Stimulated activated CD8-positive, alpha-beta memory T cell treated with anti-CD3 and anti-CD28 coated beads, Interleukin-4, amount 100 ng/mL, for 24 hours (primary cell): ENCODE measurements at regions not wholly inside any gene's neighbourhood (a gene's known extent, or its start where the extent isn't known, plus 50 kb on each side); places are given as distances from the start of the nearest gene placed in this dataset.

Source experiments
- DNase-seq: peaks from one replicate; pipeline ENCODE4 v3.0.0-alpha.2; 2020; ENCODE audit warnings: low read depth

DNA sequence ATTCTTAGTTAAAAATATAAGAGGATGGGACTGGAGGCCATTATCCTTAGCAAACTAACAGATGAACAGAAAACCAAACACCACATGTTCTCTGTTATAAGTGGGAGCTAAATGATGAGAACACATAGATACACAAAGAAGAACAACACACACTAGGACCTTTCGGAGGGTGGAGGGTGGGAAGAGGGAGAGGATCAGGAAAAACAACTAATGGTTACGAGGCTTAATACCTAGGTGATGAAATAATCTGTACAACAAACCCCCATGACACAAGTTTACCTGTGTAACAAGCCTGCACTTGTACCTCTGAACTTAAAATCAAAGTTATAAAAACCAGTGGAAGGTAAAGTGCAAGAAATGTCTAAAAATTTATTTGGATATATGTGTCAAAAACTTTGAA lies 1047.4 kb upstream of the C9orf72 start:
- no peak for DNase-seq

DNA sequence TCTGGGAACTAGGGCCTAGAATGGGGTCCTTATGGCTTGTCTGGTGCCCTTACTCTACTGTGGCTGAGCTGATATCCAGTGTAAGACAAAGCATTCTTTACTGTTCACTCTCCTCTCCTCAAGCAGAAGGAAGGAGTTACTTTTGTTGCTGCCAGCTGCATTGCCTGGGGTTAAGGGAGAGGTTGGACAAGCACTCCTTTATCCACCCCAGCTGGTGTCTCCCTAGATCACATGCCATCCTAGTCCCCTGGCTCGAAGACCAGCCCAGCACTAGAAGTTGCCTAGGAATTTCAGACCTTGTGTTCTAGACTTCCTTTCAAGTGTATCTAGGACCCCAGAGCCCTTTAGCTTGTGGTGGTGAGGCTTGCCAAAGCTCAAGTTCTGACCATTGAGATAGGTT lies 1051.5 kb upstream of the C9orf72 start:
- no peak for DNase-seq

DNA sequence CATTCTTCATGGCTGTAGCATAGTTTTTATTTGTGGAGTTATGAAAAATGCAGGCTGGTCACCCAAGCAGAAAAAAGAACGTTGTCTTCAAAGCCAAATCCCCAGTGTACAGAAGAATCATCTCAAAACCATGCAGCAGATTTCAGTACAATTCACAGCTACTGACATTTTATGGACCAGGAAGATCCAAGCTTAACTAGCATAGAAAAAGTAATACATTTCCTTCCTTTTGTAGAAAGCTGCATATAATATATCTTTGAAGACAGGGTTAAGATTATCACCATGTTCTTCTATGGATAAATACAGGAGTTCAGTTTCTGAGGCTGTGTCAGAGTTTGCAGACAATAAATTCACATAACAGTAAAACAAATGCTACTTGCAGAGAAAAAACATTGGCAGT lies 1054.8 kb upstream of the C9orf72 start:
- no peak for DNase-seq

DNA sequence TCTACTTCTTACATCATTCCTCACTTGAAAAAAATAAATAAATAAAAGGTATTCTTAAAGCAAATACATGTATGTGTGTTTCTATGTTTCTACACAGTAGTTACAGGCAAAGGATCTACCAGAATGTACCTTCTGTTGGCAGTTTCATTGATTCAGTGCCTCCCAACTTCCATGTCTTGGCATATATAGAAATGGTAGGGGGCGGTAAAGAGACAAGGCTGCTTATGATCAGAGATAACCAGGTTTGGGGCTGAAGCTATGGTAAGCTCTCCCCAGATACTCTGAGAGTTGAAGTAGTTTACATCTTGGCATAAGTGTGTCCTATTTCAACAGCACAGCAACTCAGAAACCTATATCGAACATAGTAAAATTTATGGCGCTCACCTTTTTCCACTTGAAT lies 1075.4 kb upstream of the C9orf72 start:
- no peak for DNase-seq

DNA sequence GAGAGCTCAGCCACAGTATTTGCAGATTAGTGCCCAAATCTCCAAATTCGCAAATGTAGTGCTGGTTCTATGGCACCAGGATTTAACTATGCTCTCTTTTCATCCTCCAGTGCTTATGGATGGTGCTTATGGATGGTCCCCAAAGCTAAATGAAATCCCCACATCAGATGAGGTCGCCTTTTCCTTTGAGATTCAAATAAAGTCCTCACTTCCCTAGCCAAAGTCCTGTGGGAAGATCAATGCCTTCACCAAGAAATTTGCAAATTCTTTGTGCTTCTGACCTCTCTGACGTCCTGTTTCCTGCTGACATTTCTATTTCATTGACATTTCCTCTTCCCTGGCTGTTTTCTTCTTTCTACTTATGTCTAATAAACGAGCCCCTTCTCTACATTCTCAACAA lies 1077.0 kb upstream of the C9orf72 start:
- no peak for DNase-seq

DNA sequence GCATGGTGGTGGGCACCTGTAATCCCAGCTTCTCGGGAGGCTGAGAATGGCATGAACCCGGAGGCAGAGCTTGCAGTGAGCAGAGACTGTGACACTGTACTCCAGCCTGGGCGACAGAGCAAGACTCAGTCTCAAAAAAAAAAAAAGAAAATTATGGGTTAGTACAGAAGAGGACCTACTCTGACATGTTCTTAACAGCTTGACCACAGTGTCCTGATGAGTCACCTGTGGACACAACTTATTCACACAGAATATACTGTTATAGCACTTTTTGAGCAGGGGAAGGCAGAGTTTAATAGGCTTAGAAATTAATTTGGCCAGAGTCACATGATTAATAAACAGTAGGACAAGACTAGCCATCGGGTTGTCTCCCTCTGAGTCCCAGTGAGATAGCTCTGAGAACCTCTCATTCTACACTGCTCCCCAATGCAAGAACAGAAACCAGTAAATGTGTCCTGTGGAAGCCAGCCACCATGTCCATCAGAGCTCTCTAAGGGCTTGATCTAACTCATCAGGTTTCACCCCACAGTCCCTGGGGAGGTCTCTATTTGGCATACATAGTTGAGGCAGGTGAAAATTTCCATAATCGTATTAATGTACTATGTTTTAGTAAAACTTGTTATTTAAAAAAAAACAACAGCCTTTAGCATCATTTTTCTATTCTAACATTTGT lies 1077.9 kb upstream of the C9orf72 start:
- no peak for DNase-seq

DNA sequence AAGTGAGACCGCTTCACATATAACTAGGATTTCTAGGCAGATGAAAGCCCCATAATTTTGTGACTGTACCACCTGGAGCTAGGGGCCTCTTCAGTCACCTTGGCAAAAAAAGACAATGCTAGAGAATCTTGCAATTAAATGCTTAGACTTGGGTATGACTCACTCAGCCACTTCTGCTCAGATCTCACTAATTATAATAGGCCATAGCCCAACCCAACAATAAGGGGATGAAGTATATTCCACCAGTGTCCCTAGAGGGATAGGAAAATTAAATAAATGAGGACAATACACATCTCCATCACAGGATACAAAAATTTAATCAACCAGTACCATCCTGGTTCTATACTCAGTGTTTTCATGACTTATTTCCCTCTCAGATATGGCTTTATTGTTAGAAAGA lies 1079.9 kb upstream of the C9orf72 start:
- no peak for DNase-seq

DNA sequence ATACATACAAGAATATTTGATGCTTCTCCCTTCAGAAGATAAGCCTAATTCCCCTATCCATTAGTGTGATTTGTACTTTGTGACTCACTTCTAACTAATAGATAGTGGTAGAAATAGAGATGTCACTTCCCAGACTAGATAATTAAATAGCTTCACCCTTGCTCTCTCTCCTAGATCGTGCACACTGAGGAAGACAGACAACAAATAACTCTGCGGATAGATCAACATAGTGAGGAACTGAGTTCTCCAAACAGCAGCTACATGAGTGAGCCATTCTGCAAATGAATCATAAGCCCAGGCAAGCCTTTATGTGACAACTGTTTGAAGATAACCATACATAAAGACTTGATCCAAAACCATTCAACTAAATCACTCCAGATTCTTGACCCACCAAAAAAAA lies 1083.4 kb upstream of the C9orf72 start:
- DNase-seq = no peak

DNA sequence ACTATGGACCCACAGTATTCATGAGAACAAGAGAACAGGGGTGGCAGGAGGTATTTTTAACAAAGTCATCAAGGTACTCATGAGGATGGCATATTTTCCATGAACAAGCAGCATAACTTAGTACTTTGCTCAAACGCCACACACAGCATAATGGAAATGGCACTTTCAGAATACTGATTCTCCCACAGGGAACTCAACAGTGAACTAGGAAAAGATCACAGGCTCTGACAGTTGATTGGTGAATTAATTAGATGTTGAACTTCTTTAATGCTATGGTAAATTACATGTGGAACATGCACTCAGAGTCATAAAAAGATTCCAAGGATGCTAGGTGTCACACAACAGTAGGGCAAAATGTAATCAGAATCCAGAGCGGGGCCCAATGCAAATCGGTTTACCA lies 1088.6 kb upstream of the C9orf72 start:
- DNase-seq = no peak

DNA sequence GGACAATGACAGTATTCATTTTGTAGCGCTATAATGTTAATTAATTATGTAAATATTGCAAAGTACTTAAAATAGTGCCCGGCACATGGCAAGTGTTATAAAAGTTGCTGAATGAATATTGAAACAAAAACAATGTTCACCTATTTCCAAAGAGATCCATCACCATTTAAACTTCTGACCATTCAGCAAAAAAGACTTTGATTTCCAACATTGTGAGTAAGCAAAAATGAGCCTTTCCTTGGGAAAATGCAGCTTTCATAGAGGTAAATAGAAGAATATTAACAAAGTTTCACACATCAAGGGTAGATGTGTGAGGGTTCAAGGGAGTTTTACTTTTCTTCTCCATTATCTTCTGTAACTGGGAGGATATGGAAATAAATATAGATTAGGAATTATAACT lies 1089.4 kb upstream of the C9orf72 start:
- no peak for DNase-seq

DNA sequence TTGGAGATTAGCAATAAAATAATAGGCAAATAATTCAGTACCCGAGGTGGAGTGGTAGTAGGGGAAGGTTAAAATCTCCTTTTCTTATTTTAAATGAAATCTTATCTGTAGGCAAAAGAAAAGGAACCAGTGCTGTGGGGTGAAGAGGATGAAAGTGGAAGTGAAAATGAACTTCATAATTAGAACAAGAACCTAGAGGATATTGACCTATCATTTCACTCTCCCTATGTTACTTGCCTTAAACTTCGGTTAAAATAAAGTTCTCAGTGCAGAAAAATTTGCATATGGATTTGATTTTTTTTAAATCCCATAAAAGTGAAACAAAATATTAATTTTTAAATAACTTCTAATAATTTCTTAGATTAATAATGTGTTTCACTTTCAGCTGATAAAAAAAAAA lies 1094.9 kb upstream of the C9orf72 start:
- no peak for DNase-seq

DNA sequence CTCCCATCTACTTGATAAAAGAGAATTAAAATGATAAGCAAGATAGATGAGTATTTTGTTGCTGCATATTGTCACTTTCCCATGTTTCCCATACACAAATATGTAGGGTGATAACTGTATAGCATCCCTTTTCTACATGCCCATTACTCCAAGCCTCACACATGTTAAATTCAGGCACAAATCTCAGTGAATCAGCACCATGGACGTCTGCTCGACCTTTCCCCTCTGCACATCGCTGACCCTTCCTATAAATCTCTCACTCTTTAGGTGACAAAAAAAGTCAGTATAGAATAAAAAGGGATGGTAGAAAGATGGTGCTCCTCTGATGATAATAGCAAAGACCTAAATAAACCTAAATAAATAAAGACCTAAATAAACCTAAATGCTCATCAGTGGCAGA lies 1097.7 kb upstream of the C9orf72 start:
- no peak for DNase-seq

DNA sequence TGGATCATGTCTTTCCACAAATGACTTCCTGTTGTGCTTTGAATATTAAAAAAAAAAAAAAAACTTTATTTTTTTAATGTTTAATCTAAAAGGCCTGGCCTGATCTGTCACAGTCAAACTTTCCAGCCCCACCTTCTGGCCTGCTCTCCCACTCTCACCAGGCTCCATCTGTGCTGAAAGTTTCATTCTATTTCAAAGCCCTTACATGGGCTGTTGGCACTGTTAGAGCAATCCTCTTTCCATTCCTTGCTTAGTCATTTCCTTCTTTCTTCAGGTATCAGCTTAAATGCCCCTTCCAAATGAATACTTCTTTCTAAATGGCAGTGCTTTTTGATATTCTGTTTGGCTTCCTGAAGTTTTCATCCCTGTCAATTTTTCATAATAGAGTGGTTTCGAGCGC lies 1104.8 kb upstream of the C9orf72 start:
- DNase-seq = no peak

DNA sequence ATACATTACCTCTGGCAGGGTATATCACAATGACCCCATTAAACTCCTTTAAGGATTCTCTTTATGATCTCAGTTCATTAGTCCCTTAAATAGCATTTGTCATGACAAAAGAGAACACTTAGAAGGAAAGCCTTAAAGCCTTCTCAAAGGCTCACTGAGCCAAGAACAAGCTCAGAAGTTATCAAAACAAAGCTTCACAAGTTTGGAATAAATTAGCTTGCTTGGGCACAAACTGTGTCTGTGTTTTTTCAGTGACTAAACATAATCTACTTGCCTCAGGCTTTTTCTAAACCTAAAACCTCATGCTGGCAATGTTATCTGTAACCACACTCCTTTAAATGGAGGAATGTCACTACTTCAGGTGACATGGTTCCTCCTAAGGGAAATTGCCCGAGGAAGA lies 1114.9 kb upstream of the C9orf72 start:
- DNase-seq = no peak

DNA sequence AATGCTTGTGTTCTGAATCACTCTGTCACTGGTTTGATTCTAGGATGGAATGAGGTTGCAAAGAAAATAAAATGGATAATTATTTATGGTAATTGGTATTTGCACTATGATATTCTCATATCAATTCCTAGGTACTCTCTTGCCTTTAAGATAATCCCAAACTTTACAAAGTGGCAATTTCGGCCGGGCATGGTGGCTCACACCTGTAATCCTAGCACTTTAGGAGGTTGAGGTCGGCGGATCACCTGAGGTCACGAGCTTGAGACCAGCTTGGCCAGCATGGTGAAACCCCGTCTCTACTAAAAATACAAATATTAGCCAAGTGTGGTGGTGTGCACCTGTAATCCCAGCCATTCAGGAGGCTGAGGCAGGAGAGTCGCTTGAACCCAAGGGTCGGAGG lies 1118.7 kb upstream of the C9orf72 start:
- DNase-seq = no peak

DNA sequence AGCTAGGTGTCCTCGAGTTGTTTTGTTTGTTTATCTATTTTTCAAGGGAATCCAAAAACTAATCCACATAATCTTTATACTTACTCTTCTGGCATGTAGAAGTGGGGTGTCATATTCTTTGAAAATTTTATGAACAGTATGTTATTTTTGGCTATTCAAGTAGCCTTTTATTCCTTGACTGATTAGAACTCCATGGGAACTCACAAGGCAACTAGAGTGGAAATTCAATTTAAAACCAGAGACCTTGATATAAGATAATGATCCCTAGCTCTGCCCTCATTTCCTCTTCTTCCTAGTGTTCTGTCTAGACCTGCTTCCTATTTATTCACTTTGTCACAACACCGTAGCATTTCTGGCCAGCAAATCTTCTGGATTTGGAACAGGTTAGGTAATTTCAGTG lies 1123.7 kb upstream of the C9orf72 start:
- DNase-seq = no peak

DNA sequence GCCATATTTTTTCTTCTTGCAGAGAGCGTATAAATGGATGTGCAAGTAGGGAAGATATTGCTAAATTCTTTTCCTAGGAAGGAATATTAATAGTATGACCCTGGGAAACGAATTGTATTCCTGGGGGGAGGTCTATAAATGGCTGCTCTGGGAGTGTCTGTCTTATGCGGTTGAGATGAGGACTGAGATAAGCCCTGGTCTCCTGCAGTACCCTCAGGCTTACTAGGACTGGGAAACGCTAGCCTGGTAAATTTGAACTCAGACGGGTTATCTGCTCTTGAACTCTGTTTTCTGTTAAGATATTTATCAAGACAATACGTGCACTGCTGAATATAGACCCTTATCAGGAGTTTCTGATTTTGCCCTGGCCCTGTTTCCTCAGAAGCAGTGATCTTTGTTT lies 1126.4 kb upstream of the C9orf72 start:
- no peak for DNase-seq

DNA sequence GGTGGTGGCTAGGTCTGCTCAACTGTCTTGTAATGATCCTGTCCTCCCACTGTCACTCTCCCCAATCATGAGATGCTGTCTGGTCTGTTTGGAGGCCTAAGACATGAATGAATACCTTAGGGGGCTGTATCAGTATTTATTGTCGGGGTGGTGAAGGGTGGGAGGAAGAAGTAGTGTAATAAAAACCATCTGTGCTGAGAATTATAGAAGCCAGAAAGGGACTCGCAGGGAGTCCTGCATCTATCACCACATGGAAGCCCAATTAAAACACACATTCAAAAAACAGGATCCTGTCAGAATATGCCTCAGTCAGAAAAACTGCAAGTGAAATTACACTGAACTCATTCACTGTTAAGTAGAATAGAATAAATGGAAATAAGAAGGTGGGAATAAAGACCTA lies 1134.3 kb upstream of the C9orf72 start:
- no peak for DNase-seq

DNA sequence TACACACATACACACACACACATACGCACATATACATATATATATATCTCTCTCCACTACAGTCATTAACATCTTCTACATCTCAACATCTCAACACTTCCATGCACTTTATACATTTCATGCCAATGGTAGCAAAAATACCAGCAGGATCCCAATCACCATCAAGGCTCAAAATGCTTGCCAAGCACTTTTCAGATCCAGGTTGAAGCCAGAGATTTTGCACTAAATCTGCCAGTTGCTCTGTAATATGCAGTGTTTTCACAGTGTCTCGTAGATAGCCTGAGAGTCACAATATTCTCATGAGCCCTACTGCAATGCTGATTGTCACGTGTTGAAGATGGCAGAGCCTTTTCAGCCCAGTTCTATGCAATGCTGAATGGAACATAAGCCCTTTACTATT lies 1140.9 kb upstream of the C9orf72 start:
- no peak for DNase-seq

DNA sequence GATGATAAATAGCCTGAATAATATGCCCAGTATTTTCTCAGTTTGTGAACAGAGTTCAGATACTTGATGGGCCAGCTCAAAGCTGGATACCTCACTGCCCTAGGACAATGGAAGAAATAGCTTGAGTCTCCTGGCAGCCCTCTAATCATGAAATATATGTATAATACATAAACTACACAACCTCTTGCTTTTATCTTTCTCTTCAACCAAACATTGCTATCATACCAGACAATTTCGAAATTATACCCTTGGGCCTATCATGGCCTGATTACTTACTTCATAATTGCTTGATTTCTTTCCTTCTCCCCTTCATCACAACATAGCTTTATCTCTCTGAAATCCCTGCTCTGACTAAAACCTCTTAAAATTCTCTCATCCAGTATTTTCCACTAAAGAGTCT lies 1144.9 kb upstream of the C9orf72 start:
- no peak for DNase-seq

DNA sequence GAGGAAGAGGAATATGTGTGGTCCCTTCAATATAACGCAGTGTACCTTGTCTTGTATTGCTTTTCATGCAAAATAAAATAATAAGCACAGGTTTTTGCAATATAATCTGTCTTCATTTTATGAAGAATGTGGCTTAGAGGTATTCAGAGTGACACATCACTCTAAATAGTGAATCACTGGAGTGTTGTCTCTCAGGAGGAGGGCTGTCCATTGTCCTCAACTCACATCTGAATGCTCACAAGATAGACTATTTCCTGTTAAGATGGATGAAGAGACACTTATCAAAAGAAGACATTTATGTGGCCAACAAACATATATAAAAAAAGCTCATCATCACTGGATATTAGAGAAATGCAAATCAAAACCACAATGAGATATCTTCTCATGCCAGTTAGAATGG lies 1147.5 kb upstream of the C9orf72 start:
- no peak for DNase-seq

DNA sequence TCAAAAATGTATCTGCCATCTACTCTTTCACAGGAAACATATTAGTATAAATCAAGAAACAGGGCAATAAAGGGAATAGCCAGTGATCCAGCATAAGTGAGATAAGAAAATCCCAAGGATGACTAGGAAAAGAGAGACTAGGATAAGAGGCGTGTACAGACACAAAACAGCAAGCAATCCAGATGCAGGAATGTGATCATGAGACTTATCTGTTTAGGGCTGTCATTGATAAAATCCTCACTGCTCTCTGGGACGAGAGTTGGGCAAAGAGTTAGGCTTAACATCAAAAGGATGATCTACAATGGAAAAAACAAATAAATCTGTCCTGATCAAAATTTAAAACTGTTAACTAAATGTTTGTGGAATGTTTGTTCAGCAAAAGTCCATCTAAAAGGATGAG lies 1156.8 kb upstream of the C9orf72 start:
- DNase-seq = no peak

DNA sequence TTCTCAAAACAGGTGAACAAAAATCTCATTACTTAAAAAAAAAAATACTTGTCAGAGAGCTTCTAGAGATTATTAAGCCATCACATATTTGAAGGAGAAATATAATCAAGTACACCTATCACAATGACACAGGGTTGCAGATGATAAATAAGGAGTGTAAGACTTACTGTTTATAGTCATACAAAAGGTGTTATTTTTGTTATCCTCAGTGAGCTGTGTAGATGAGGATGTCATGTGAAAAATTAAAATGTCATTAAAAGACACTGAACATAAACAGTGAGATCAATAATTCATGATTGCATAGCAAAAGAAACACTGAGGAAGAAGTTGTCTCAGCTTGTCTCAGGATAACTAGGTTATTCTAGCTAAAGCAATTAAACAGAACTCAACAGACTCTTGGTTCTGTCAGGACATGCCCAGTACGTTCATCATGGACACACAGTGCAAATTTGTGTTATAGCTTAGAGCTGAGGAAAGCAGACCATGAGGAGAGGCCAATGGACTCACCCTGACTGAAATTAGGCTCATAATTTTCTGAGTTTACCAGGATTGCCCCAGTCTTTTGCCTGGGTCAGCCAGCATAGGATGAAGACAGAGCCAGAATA lies 1162.6 kb upstream of the C9orf72 start:
- DNase-seq = no peak

DNA sequence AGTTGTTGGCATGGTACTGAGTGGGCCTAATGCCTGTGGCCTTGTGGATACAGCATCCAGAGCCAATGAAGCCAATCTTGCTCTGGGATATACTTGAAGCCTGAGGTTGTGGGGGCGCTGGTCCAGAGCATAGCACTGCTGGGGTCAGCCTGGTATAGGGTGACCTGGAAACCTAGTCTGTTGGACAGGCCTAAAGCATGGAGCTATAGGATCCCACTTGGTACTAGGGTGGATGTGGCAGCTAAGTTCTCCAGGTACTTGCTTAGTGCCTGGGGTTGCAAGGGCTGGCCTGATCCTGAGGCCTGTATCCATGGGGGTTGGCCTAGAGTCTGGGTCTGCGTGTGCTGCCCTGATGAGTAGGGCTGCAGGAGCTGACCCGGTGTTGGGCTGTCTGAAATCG lies 1168.2 kb upstream of the C9orf72 start:
- DNase-seq = no peak
